Panc1 (cell line): ENCODE measurements at regions not wholly inside any gene's neighbourhood (a gene's known extent, or its start where the extent isn't known, plus 50 kb on each side); places are given as distances from the start of the nearest gene placed in this dataset.

Source experiments
- ATAC-seq: fragments of 200-7000 bp; cut with Tn5 transposase; 2 replicates; pipeline ENCODE4 v1.9.1; 2020; ENCODE audit warnings: mild to moderate bottlenecking, moderate library complexity
- BruUV-seq: library from RNA; stranded (reverse); fragments of 400-500 nt; replicated peaks from 2 replicates; lab custom pipeline; 2021; lab: Mats Ljungman, UMichigan
- CTCF ChIA-PET: fragments of 300-600 bp; sonication (Branson Sonifier 250); formaldehyde crosslinking; loops from one replicate; lab custom pipeline; 2022; ENCODE audit warnings: antibody characterized with exemption; lab: Charles Lee
- POLR2A ChIA-PET: fragments of 300-600 bp; sonication (Branson Sonifier 250); formaldehyde crosslinking; loops from one replicate; lab custom pipeline; 2022; ENCODE audit warnings: antibody characterized with exemption; lab: Charles Lee
- DNase-seq: peaks from one replicate; pipeline ENCODE4 v3.0.0-alpha.2; 2010; ENCODE audit warnings: low read depth, low spot score
- H3K27ac ChIP-seq: 2 replicates; pipeline ENCODE4 v1.5.1; 2011; ENCODE audit warnings: mild to moderate bottlenecking, low read length, inconsistent platforms
- H3K27me3 ChIP-seq: fragments of 200-500 bp; sonication (Bioruptor generic); 2 replicates; pipeline ENCODE4 v1.6.0; 2014; ENCODE audit warnings: low read length, inconsistent platforms; ENCODE audit not compliant: control insufficient read depth, insufficient read depth
- H3K36me3 ChIP-seq: fragments of 200-500 bp; sonication (Bioruptor generic); 2 replicates; pipeline ENCODE4 v1.5.1; 2014; ENCODE audit warnings: inconsistent platforms, mild to moderate bottlenecking, low read length, moderate library complexity; ENCODE audit not compliant: control insufficient read depth, insufficient read depth
- H3K4me1 ChIP-seq: 2 replicates; pipeline ENCODE4 v1.5.1; 2011; ENCODE audit warnings: inconsistent platforms, mild to moderate bottlenecking, low read length, moderate library complexity; ENCODE audit not compliant: control insufficient read depth, insufficient read depth
- H3K4me3 ChIP-seq, 2 experiments: 2 replicates each; pipeline ENCODE4 v1.5.1; 2011 to 2012; ENCODE audit warnings: low read depth in 2 of 2, low read length in 2 of 2, mild to moderate bottlenecking in 2 of 2, inconsistent platforms in 1 of 2, moderate library complexity in 1 of 2
- H3K9me3 ChIP-seq: fragments of 200-500 bp; sonication (Bioruptor generic); 2 replicates; pipeline ENCODE4 v1.5.1; 2014; ENCODE audit warnings: low read depth, mild to moderate bottlenecking, inconsistent platforms, low read length, moderate library complexity; ENCODE audit not compliant: control insufficient read depth, insufficient read depth
- CTCF ChIP-seq: fragments of 450-650 bp; IDR thresholded peaks from 2 replicates; pipeline ENCODE4 v1.5.1; 2017; ENCODE audit warnings: mild to moderate bottlenecking
- POLR2AphosphoS5 ChIP-seq: IDR thresholded peaks from 2 replicates; pipeline ENCODE4 v1.6.1; 2012; ENCODE audit warnings: mild to moderate bottlenecking, low read depth, low read length, moderate library complexity
- REST ChIP-seq, 2 experiments: IDR thresholded peaks; 2 replicates each; pipeline ENCODE4 v1.6.1; 2011 to 2012; ENCODE audit warnings: low read depth in 2 of 2, control low read depth in 1 of 2, low read length in 1 of 2, mild to moderate bottlenecking in 1 of 2, moderate library complexity in 1 of 2; ENCODE audit not compliant: insufficient read depth in 1 of 2
- SIN3A ChIP-seq: IDR thresholded peaks from 2 replicates; pipeline ENCODE4 v1.6.1; 2012; ENCODE audit warnings: low read depth, mild to moderate bottlenecking, low read length, moderate library complexity, borderline replicate concordance; ENCODE audit not compliant: insufficient read depth
- TCF7L2 ChIP-seq: IDR thresholded peaks from 2 replicates; pipeline ENCODE4 v1.6.1; 2011; ENCODE audit warnings: mild to moderate bottlenecking, low read depth, low read length, inconsistent platforms
- in situ Hi-C: cut with HindIII; loops from 2 replicates; pipeline ENCODE4 v1.10.0; 2016; ENCODE audit warnings: low sequenced_read_pairs, low pct_unique_long_range_greater_than_20kb
- intact Hi-C: fragments of 100-400 bp; cut with micrococcal nuclease; formaldehyde crosslinking; loops from one replicate; pipeline ENCODE4 v1.10.0; 2022; ENCODE audit not compliant: unreplicated experiment

- H3K4me3 ChIP-seq: no peak overlapping the region
- H3K9me3 ChIP-seq: no peaks in the 10 kb centered on the region
- no peaks in the 10 kb centered on the region for H3K27me3 ChIP-seq
- intact Hi-C loops (no loop called here), in situ Hi-C loops (no loop called here)
- TF ChIP-seq SIN3A: no peak
- no peak for TF ChIP-seq CTCF
- no peak for TF ChIP-seq TCF7L2
- TF ChIP-seq REST (IDR thresholded peaks at IDR 0.05; ENCODE audit: insufficient read depth in 1 of 2, low read depth in 2 of 2, low read length in 1 of 2): no peak
- no peak for TF ChIP-seq POLR2AphosphoS5
- POLR2A ChIA-PET: no interaction called here
- DNase-seq: no peak
- CTCF ChIA-PET: no interaction called here
- no TSS peak for BruUV-seq
- H3K4me1 ChIP-seq: no peaks in the 10 kb centered on the region
- no peak for ATAC-seq
- H3K36me3 ChIP-seq: no peaks in the 10 kb centered on the region
- H3K27ac ChIP-seq: no peak overlapping the region
Measured at GRCh38 chr14:58796242-58797009, 158.7 kb downstream of the DACT1 start.

GRCh38 chr14:58797010-58797429, 159.3 kb downstream of the DACT1 start:
- DNase-seq: no peak
- Histone ChIP-seq H3K4me1 (no peaks in the 10 kb centered on the region), H3K36me3 (no peaks in the 10 kb centered on the region), H3K27me3 (no peaks in the 10 kb centered on the region), H3K9me3 (no peaks in the 10 kb centered on the region), H3K27ac (no peak overlapping the region), H3K4me3 (no peak overlapping the region)
- intact Hi-C loops (no loop called here), in situ Hi-C loops (no loop called here)
- ATAC-seq: no peak
- ChIA-PET CTCF (no interaction called here), POLR2A (no interaction called here)
- no TSS peak for BruUV-seq
- TF ChIP-seq POLR2AphosphoS5 (no peak), REST (IDR thresholded peaks at IDR 0.05; ENCODE audit: insufficient read depth in 1 of 2, low read depth in 2 of 2, low read length in 1 of 2) (peak in 1 of 2 experiments; percentile 52; a peak in 2 of 4 replicates)
